ENCODE measurements at regions not wholly inside any gene's neighbourhood (a gene's known extent, or its start where the extent isn't known, plus 50 kb on each side); places are given as distances from the start of the nearest gene placed in this dataset.

DNA sequence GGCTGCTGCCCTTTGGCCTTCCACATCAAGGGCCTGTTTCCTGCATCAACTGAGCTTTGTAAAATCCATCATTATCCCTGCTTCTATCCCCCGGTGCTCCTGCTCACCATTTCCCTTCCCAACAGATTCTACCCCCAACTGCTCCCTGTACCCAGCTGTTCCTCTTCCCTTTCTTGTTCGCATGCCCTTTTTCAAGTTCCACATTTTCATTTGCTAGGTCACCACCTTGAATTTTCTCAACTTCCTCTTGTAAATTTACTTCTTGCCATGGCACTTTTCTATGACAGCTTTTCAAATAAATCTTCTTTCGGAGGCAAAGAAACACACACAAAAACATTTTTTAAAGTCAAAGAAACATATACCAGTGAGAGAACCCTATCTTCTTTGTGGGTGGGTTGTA is 330.5 kb upstream of the ADGRL2 start:
- Histone ChIP-seq H3K27me3 (replicated peaks; ENCODE audit: control insufficient read depth, insufficient read depth, low read length) (no peaks in the 10 kb centered on the region), H3K4me3 (replicated peaks; ENCODE audit: low read depth, low read length) (no peak overlapping the region), H3K36me3 (ENCODE audit: control insufficient read depth, insufficient read depth, low read length) (no peaks in the 10 kb centered on the region)
- no peak for TF ChIP-seq CTCF (IDR thresholded peaks at IDR 0.05; ENCODE audit: insufficient read depth, low read length, poor library complexity, severe bottlenecking)
- DNase-seq (ENCODE audit: extremely low read depth, insufficient read length) = no peak

DNA sequence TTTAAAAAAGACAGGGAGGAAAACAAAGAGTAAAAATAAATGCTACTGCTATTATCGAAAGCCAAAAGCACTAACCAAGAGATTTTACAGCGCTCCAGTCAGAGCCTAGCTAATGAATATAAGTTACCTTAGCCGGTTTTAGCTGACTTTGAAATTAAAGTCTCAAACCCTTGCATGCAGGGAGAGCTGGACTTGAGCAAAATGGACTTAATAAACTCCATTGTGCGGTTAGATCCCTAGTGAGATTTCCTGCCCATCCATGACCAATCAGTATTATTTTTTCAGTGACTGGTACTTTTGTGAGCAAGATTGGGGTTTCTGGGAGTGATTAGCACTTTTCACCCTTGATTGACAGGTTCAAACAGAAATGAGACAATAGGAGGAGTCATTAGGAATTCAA is 333.4 kb upstream of the ADGRL2 start:
- no peak for DNase-seq (ENCODE audit: extremely low read depth, insufficient read length)
- no peak overlapping the region for H3K4me3 ChIP-seq (replicated peaks; ENCODE audit: low read depth, low read length)
- no peak for TF ChIP-seq CTCF (IDR thresholded peaks at IDR 0.05; ENCODE audit: insufficient read depth, low read length, poor library complexity, severe bottlenecking)
- H3K27me3 ChIP-seq (replicated peaks; ENCODE audit: control insufficient read depth, insufficient read depth, low read length) = no peaks in the 10 kb centered on the region
- H3K36me3 ChIP-seq (ENCODE audit: control insufficient read depth, insufficient read depth, low read length) = no peaks in the 10 kb centered on the region

DNA sequence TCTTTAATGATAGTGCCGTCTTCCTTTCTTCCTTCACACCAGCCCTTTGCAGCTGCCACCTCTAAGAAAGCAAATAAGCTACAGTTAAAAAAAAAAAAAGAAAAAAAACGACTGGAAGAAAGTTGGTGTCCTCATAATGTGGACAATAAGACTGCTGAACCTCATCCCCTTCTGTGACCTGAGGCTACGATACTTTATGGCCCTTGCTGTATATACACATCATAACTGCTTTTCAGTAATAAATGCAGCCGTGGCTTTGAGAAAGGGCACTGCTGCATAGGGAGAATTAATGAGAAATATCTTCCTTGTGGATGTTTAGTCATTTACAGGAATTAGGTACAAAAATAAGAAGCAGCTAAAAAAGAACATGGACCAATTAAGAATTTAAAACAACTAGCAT is 333.8 kb upstream of the ADGRL2 start:
- Histone ChIP-seq H3K27me3 (replicated peaks; ENCODE audit: control insufficient read depth, insufficient read depth, low read length) (no peaks in the 10 kb centered on the region), H3K36me3 (ENCODE audit: control insufficient read depth, insufficient read depth, low read length) (no peaks in the 10 kb centered on the region), H3K4me3 (replicated peaks; ENCODE audit: low read depth, low read length) (no peak overlapping the region)
- no peak for DNase-seq (ENCODE audit: extremely low read depth, insufficient read length)
- TF ChIP-seq CTCF (IDR thresholded peaks at IDR 0.05; ENCODE audit: insufficient read depth, low read length, poor library complexity, severe bottlenecking) = no peak

GRCh38 chr1:81463936-81464837 is 336.5 kb upstream of the ADGRL2 start:
- no peaks in the 10 kb centered on the region for H3K27me3 ChIP-seq (replicated peaks; ENCODE audit: control insufficient read depth, insufficient read depth, low read length)
- no peak overlapping the region for H3K4me3 ChIP-seq (replicated peaks; ENCODE audit: low read depth, low read length)
- no peaks in the 10 kb centered on the region for H3K36me3 ChIP-seq (ENCODE audit: control insufficient read depth, insufficient read depth, low read length)
- no peak for TF ChIP-seq CTCF (IDR thresholded peaks at IDR 0.05; ENCODE audit: insufficient read depth, low read length, poor library complexity, severe bottlenecking)
- DNase-seq (ENCODE audit: extremely low read depth, insufficient read length) = no peak

GRCh38 chr1:81459043-81459442 is 341.7 kb upstream of the ADGRL2 start:
- TF ChIP-seq CTCF (IDR thresholded peaks at IDR 0.05; ENCODE audit: insufficient read depth, low read length, poor library complexity, severe bottlenecking) = no peak
- no peaks in the 10 kb centered on the region for H3K36me3 ChIP-seq (ENCODE audit: control insufficient read depth, insufficient read depth, low read length)
- no peak for DNase-seq (ENCODE audit: extremely low read depth, insufficient read length)
- no peak overlapping the region for H3K4me3 ChIP-seq (replicated peaks; ENCODE audit: low read depth, low read length)
- no peaks in the 10 kb centered on the region for H3K27me3 ChIP-seq (replicated peaks; ENCODE audit: control insufficient read depth, insufficient read depth, low read length)

Measured in GM06990 (cell line).